CD4-positive, alpha-beta T cell (primary cell): ENCODE measurements at regions not wholly inside any gene's neighbourhood (a gene's known extent, or its start where the extent isn't known, plus 50 kb on each side); places are given as distances from the start of the nearest gene placed in this dataset.

ENCODE experiments used
- ATAC-seq: fragments of 200-7000 bp; cut with Tn5 transposase; one replicate; pipeline ENCODE4 v1.10.0; 2022; ENCODE audit warnings: mild to moderate bottlenecking; ENCODE audit not compliant: poor library complexity
- CTCF ChIA-PET: fragments of 350-600 bp; sonication (Branson Sonifier 250); formaldehyde crosslinking; loops from one replicate; lab custom pipeline; 2021; ENCODE audit warnings: antibody characterized with exemption, inconsistent platforms; lab: Charles Lee
- POLR2A ChIA-PET: fragments of 350-600 bp; sonication (Branson Sonifier 250); formaldehyde crosslinking; loops from one replicate; lab custom pipeline; 2021; ENCODE audit warnings: antibody characterized with exemption, inconsistent platforms; lab: Charles Lee
- DNase-seq, 14 experiments: peaks; one replicate each; pipeline ENCODE4 v3.0.0-alpha.2; 2013 to 2020; ENCODE audit warnings: mixed read lengths in 2 of 14
- H3K27ac ChIP-seq, 2 donors: one replicate each; pipeline versions ENCODE4 v1.5.1 to v1.7.0; 2013; ENCODE audit warnings: low read length in 2 of 2, low read depth in 1 of 2, mild to moderate bottlenecking in 1 of 2
- H3K27me3 ChIP-seq, 2 experiments: 1 replicate in 1 of 2; 2 replicates in 1 of 2; pipeline versions ENCODE4 v1.6.1 to v1.7.0; 2013; ENCODE audit warnings: low read length in 2 of 2, control low read depth in 1 of 2, mild to moderate bottlenecking in 1 of 2, moderate library complexity in 1 of 2; ENCODE audit not compliant: insufficient read depth in 2 of 2, control insufficient read depth in 1 of 2
- H3K36me3 ChIP-seq: one replicate; pipeline ENCODE4 v1.6.1; 2013; ENCODE audit warnings: low read length, control low read depth; ENCODE audit not compliant: insufficient read depth
- H3K4me1 ChIP-seq: one replicate; pipeline ENCODE4 v1.6.1; 2013; ENCODE audit warnings: low read length, control low read depth; ENCODE audit not compliant: insufficient read depth
- H3K4me3 ChIP-seq: one replicate; pipeline ENCODE4 v1.5.1; 2013; ENCODE audit warnings: mild to moderate bottlenecking, low read length, moderate library complexity
- H3K9me3 ChIP-seq, 2 experiments: 1 replicate in 1 of 2; 2 replicates in 1 of 2; pipeline versions ENCODE4 v1.6.1 to v1.7.0; 2013; ENCODE audit warnings: low read length in 2 of 2, mild to moderate bottlenecking in 2 of 2, control low read depth in 1 of 2, moderate library complexity in 1 of 2; ENCODE audit not compliant: control insufficient read depth in 1 of 2, insufficient read depth in 1 of 2
- H3K27ac Mint-ChIP-seq: one replicate; pipeline ENCODE4 v1.8.0; 2020; ENCODE audit warnings: mixed read lengths
- H3K27me3 Mint-ChIP-seq: one replicate; pipeline ENCODE4 v1.8.0; 2021; ENCODE audit warnings: mixed read lengths
- H3K36me3 Mint-ChIP-seq: one replicate; pipeline ENCODE4 v1.8.0; 2021; ENCODE audit warnings: low read depth, mixed read lengths
- H3K4me1 Mint-ChIP-seq: one replicate; pipeline ENCODE4 v1.8.0; 2021; ENCODE audit warnings: low read depth, mixed read lengths
- H3K4me3 Mint-ChIP-seq: one replicate; pipeline ENCODE4 v1.8.0; 2020; ENCODE audit warnings: mild to moderate bottlenecking, mixed read lengths
- H3K9me3 Mint-ChIP-seq: one replicate; pipeline ENCODE4 v1.8.0; 2020; ENCODE audit warnings: mixed read lengths
- CTCF ChIP-seq: fragments of 200-600 bp; IDR thresholded peaks from one replicate; pipeline ENCODE4 v1.8.0; 2022; ENCODE audit warnings: antibody characterized with exemption, mild to moderate bottlenecking
- intact Hi-C, 2 experiments: fragments of 100-400 bp; cut with DNase I in 1 of 2; cut with micrococcal nuclease in 1 of 2; formaldehyde crosslinking; loops; one replicate each; pipeline versions ENCODE4 v1.15.1 to v1.9.0; 2023 to 2025; cut with DNase I, micrococcal nuclease

GRCh38 chr2:40033781-40034180 is 254.7 kb upstream of the THUMPD2 start:
- Histone ChIP-seq H3K9me3 (no peaks in the 10 kb centered on the region), H3K4me3 (no peak overlapping the region), H3K27ac (no peak overlapping the region), H3K4me1 (no peaks in the 10 kb centered on the region), H3K27me3 (no peaks in the 10 kb centered on the region), H3K36me3 (no peaks in the 10 kb centered on the region)
- no peaks in the 10 kb centered on the region for H3K4me1 Mint-ChIP-seq
- ChIA-PET POLR2A (no interaction called here), CTCF (no interaction called here)
- DNase-seq (no peak), ATAC-seq (no peak)
- H3K9me3 Mint-ChIP-seq, result no peaks in the 10 kb centered on the region
- H3K27ac Mint-ChIP-seq, result no peak overlapping the region
- H3K4me3 Mint-ChIP-seq, result no peak overlapping the region
- no peaks in the 10 kb centered on the region for H3K27me3 Mint-ChIP-seq
- TF ChIP-seq CTCF, result no peak
- no peaks in the 10 kb centered on the region for H3K36me3 Mint-ChIP-seq
- intact Hi-C loops, result no loop called here

- intact Hi-C loops, result no loop called here
- no peak for ATAC-seq
- CTCF ChIA-PET, result no interaction called here
Measured at GRCh38 chr2:40032650-40033319, 253.7 kb upstream of the THUMPD2 start.

DNA sequence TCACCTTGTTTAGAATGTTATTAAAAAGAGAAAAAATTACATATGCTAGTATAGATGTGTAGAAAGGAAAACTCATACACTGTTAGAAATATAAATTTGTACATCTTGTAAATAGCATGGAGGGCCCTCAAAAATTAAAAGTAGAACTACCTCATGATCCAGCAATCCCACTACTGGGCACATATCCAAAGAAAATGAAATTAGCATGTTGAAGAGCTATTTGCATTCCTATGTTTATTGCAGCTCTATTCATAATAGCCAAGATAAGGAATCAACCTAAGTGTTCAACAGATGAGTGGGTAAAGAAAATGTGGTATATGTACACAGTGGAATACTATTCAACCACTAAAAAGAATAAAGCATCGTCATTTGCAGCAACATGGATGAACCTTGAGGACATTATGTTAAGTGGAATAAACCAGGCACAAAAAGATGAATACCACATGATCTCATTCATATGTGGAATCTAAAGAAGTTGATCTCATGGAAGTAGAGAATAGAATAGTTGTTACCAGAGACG is 251.5 kb upstream of the THUMPD2 start:
- H3K36me3 Mint-ChIP-seq, result no peaks in the 10 kb centered on the region
- CTCF ChIA-PET, result no interaction called here
- Histone ChIP-seq H3K27me3 (no peaks in the 10 kb centered on the region), H3K36me3 (no peaks in the 10 kb centered on the region), H3K9me3 (no peaks in the 10 kb centered on the region), H3K4me3 (no peak overlapping the region), H3K4me1 (no peaks in the 10 kb centered on the region), H3K27ac (no peak overlapping the region)
- H3K4me1 Mint-ChIP-seq, result no peaks in the 10 kb centered on the region
- intact Hi-C loops, result no loop called here
- DNase-seq (no peak), ATAC-seq (no peak)
- no peak overlapping the region for H3K4me3 Mint-ChIP-seq
- POLR2A ChIA-PET, result no interaction called here
- H3K9me3 Mint-ChIP-seq, result peaks cover 3% of the 10 kb centered on the region
- no peaks in the 10 kb centered on the region for H3K27me3 Mint-ChIP-seq
- H3K27ac Mint-ChIP-seq, result no peak overlapping the region
- no peak for TF ChIP-seq CTCF

More at GRCh38 chr2:40032650-40033319, 253.7 kb upstream of the THUMPD2 start:
- Histone ChIP-seq H3K27me3 (no peaks in the 10 kb centered on the region), H3K27ac (no peak overlapping the region), H3K4me1 (no peaks in the 10 kb centered on the region), H3K9me3 (no peaks in the 10 kb centered on the region), H3K4me3 (no peak overlapping the region), H3K36me3 (no peaks in the 10 kb centered on the region)
- no peaks in the 10 kb centered on the region for H3K4me1 Mint-ChIP-seq
- H3K27me3 Mint-ChIP-seq, result no peaks in the 10 kb centered on the region
- no peak overlapping the region for H3K27ac Mint-ChIP-seq
- no peaks in the 10 kb centered on the region for H3K36me3 Mint-ChIP-seq
- DNase-seq, result no peak
- no peak for TF ChIP-seq CTCF
- peaks cover 3% of the 10 kb centered on the region for H3K9me3 Mint-ChIP-seq
- POLR2A ChIA-PET, result no interaction called here
- H3K4me3 Mint-ChIP-seq, result no peak overlapping the region
